ENCODE measurements at regions not wholly inside any gene's neighbourhood (a gene's known extent, or its start where the extent isn't known, plus 50 kb on each side); places are given as distances from the start of the nearest gene placed in this dataset.

- H2AFZ ChIP-seq (ENCODE audit: low read length, unreplicated experiment): no peak overlapping the region
These were observed 58.9 kb upstream of the MYEOV start for GRCh38 chr11:69234740-69235710.

GRCh38 chr11:69238573-69239351 is 55.2 kb upstream of the MYEOV start:
- no peaks in the 10 kb centered on the region for H3K79me2 ChIP-seq (ENCODE audit: control insufficient read depth, insufficient read depth, low read length, unreplicated experiment)
- no peaks in the 10 kb centered on the region for H3K36me3 ChIP-seq (ENCODE audit: insufficient read depth, low read length)
- peaks cover 29% of the 10 kb centered on the region for H3K27me3 ChIP-seq (ENCODE audit: insufficient read depth, low read length)
- H2AFZ ChIP-seq (ENCODE audit: low read length, unreplicated experiment): no peak overlapping the region
- no peak overlapping the region for H3K27ac ChIP-seq (ENCODE audit: low read depth, low read length)
- H3K4me1 ChIP-seq (ENCODE audit: control insufficient read depth, insufficient read depth, low read length, unreplicated experiment): no peaks in the 10 kb centered on the region
- H3K4me3 ChIP-seq (ENCODE audit: low read depth, low read length): no peak overlapping the region

More at GRCh38 chr11:69234740-69235710, 58.9 kb upstream of the MYEOV start:
- H3K4me1 ChIP-seq (ENCODE audit: control insufficient read depth, insufficient read depth, low read length, unreplicated experiment): no peaks in the 10 kb centered on the region
- H3K27ac ChIP-seq (ENCODE audit: low read depth, low read length): no peak overlapping the region
- H3K4me3 ChIP-seq (ENCODE audit: low read depth, low read length): no peak overlapping the region
- H3K79me2 ChIP-seq (ENCODE audit: control insufficient read depth, insufficient read depth, low read length, unreplicated experiment): no peaks in the 10 kb centered on the region
- H3K36me3 ChIP-seq (ENCODE audit: insufficient read depth, low read length): no peaks in the 10 kb centered on the region
- H3K27me3 ChIP-seq (ENCODE audit: insufficient read depth, low read length): peaks cover 57% of the 10 kb centered on the region

- Histone ChIP-seq H3K79me2 (ENCODE audit: control insufficient read depth, insufficient read depth, low read length, unreplicated experiment) (no peaks in the 10 kb centered on the region), H3K4me1 (ENCODE audit: control insufficient read depth, insufficient read depth, low read length, unreplicated experiment) (no peaks in the 10 kb centered on the region), H3K27me3 (ENCODE audit: insufficient read depth, low read length) (peaks cover 29% of the 10 kb centered on the region), H3K4me3 (ENCODE audit: low read depth, low read length) (no peak overlapping the region), H3K36me3 (ENCODE audit: insufficient read depth, low read length) (no peaks in the 10 kb centered on the region), H3K27ac (ENCODE audit: low read depth, low read length) (no peak overlapping the region), H2AFZ (ENCODE audit: low read length, unreplicated experiment) (no peak overlapping the region)
These were observed 54.3 kb upstream of the MYEOV start for GRCh38 chr11:69239641-69240040.

- peaks cover 29% of the 10 kb centered on the region for H3K27me3 ChIP-seq (ENCODE audit: insufficient read depth, low read length)
These were observed 53.5 kb upstream of the MYEOV start for GRCh38 chr11:69240332-69241074.

GRCh38 chr11:69241075-69241740 is 52.7 kb upstream of the MYEOV start:
- no peaks in the 10 kb centered on the region for H3K4me1 ChIP-seq (ENCODE audit: control insufficient read depth, insufficient read depth, low read length, unreplicated experiment)
- no peak overlapping the region for H2AFZ ChIP-seq (ENCODE audit: low read length, unreplicated experiment)
- H3K27ac ChIP-seq (ENCODE audit: low read depth, low read length): no peak overlapping the region
- no peak overlapping the region for H3K4me3 ChIP-seq (ENCODE audit: low read depth, low read length)
- H3K36me3 ChIP-seq (ENCODE audit: insufficient read depth, low read length): no peaks in the 10 kb centered on the region
- H3K27me3 ChIP-seq (ENCODE audit: insufficient read depth, low read length): peaks cover 25% of the 10 kb centered on the region
- H3K79me2 ChIP-seq (ENCODE audit: control insufficient read depth, insufficient read depth, low read length, unreplicated experiment): no peaks in the 10 kb centered on the region

More at GRCh38 chr11:69240332-69241074, 53.5 kb upstream of the MYEOV start:
- Histone ChIP-seq H3K4me1 (ENCODE audit: control insufficient read depth, insufficient read depth, low read length, unreplicated experiment) (no peaks in the 10 kb centered on the region), H3K79me2 (ENCODE audit: control insufficient read depth, insufficient read depth, low read length, unreplicated experiment) (no peaks in the 10 kb centered on the region), H3K36me3 (ENCODE audit: insufficient read depth, low read length) (no peaks in the 10 kb centered on the region), H2AFZ (ENCODE audit: low read length, unreplicated experiment) (no peak overlapping the region), H3K27ac (ENCODE audit: low read depth, low read length) (no peak overlapping the region), H3K4me3 (ENCODE audit: low read depth, low read length) (no peak overlapping the region)

GRCh38 chr11:69241844-69242243 is 52.1 kb upstream of the MYEOV start:
- Histone ChIP-seq H3K27me3 (ENCODE audit: insufficient read depth, low read length) (peaks cover 19% of the 10 kb centered on the region), H3K4me3 (ENCODE audit: low read depth, low read length) (no peak overlapping the region), H3K4me1 (ENCODE audit: control insufficient read depth, insufficient read depth, low read length, unreplicated experiment) (no peaks in the 10 kb centered on the region), H2AFZ (ENCODE audit: low read length, unreplicated experiment) (no peak overlapping the region), H3K27ac (ENCODE audit: low read depth, low read length) (no peak overlapping the region), H3K36me3 (ENCODE audit: insufficient read depth, low read length) (no peaks in the 10 kb centered on the region), H3K79me2 (ENCODE audit: control insufficient read depth, insufficient read depth, low read length, unreplicated experiment) (no peaks in the 10 kb centered on the region)

- no peaks in the 10 kb centered on the region for H3K36me3 ChIP-seq (ENCODE audit: insufficient read depth, low read length)
- H2AFZ ChIP-seq (ENCODE audit: low read length, unreplicated experiment): no peak overlapping the region
- H3K4me1 ChIP-seq (ENCODE audit: control insufficient read depth, insufficient read depth, low read length, unreplicated experiment): no peaks in the 10 kb centered on the region
- H3K27ac ChIP-seq (ENCODE audit: low read depth, low read length): no peak overlapping the region
- no peak overlapping the region for H3K4me3 ChIP-seq (ENCODE audit: low read depth, low read length)
- H3K79me2 ChIP-seq (ENCODE audit: control insufficient read depth, insufficient read depth, low read length, unreplicated experiment): no peaks in the 10 kb centered on the region
- H3K27me3 ChIP-seq (ENCODE audit: insufficient read depth, low read length): peaks cover 15% of the 10 kb centered on the region
These were observed 51.6 kb upstream of the MYEOV start for GRCh38 chr11:69242266-69242920.

- Histone ChIP-seq H3K4me1 (ENCODE audit: control insufficient read depth, insufficient read depth, low read length, unreplicated experiment) (no peaks in the 10 kb centered on the region), H3K27me3 (ENCODE audit: insufficient read depth, low read length) (peaks cover 15% of the 10 kb centered on the region; the same call in 1 of the 2 replicates), H3K4me3 (ENCODE audit: low read depth, low read length) (no peak overlapping the region), H3K36me3 (ENCODE audit: insufficient read depth, low read length) (no peaks in the 10 kb centered on the region), H3K79me2 (ENCODE audit: control insufficient read depth, insufficient read depth, low read length, unreplicated experiment) (no peaks in the 10 kb centered on the region), H2AFZ (ENCODE audit: low read length, unreplicated experiment) (no peak overlapping the region), H3K27ac (ENCODE audit: low read depth, low read length) (no peak overlapping the region)
These were observed 50.3 kb upstream of the MYEOV start for GRCh38 chr11:69243496-69244200.
